BJ (cell line): ENCODE measurements at regions not wholly inside any gene's neighbourhood (a gene's known extent, or its start where the extent isn't known, plus 50 kb on each side); places are given as distances from the start of the nearest gene placed in this dataset.

Source experiments
- CTCF ChIA-PET: fragments of 350-600 bp; formaldehyde crosslinking; extraction: SDS; loops from one replicate; lab custom pipeline; 2021; ENCODE audit warnings: antibody characterized with exemption, inconsistent platforms; lab: Yijun Ruan, JAX
- POLR2A ChIA-PET: fragments of 300-600 bp; sonication (Branson Sonifier 250); formaldehyde crosslinking; extraction: SDS; loops from one replicate; lab custom pipeline; 2021; ENCODE audit warnings: antibody characterized with exemption; lab: Charles Lee
- DNase-seq: peaks from one replicate; pipeline ENCODE4 v3.0.0-alpha.2; 2011; ENCODE audit warnings: low read depth
- H3K27me3 ChIP-seq: 2 replicates; pipeline ENCODE4 v1.6.0; 2011; ENCODE audit warnings: low read length; ENCODE audit not compliant: control insufficient read depth, insufficient read depth
- H3K36me3 ChIP-seq: 2 replicates; pipeline ENCODE4 v1.5.1; 2011; ENCODE audit warnings: low read length; ENCODE audit not compliant: control insufficient read depth, insufficient read depth
- H3K4me3 ChIP-seq: 2 replicates; pipeline ENCODE4 v1.5.1; 2011; ENCODE audit warnings: low read depth, mild to moderate bottlenecking, control low read depth, low read length
- TF ChIP-seq, protein P1 (sequence below): IDR thresholded peaks from 2 replicates; pipeline ENCODE4 v1.5.1; 2011; ENCODE audit warnings: low read depth, mild to moderate bottlenecking, control low read depth, inconsistent platforms, low read length, moderate library complexity; ENCODE audit not compliant: insufficient read depth

DNA sequence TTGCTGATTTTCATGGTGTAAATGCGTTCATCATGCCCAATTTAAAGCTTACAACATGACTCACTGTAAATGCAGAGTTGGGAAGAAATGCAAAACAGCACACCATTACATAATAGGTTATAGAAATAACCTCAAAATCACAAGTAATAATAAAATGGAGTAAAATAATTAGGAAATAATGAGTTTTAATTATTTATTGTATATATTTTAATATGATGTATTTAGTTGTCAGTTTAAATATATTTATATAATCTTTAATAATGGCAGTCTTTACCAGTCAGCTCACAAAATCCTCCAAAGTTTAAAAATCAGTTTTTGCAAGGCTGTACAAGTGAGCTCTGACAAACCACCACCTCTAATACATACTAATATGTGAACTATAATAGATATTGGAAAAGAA is 180.2 kb downstream of the RND3 start:
- CTCF ChIA-PET, result no interaction called here

GRCh38 chr2:150303281-150303680 is 184.2 kb downstream of the RND3 start:
- H3K36me3 ChIP-seq, result no peaks in the 10 kb centered on the region
- no peaks in the 10 kb centered on the region for H3K27me3 ChIP-seq
- TF ChIP-seq, protein P1, sequence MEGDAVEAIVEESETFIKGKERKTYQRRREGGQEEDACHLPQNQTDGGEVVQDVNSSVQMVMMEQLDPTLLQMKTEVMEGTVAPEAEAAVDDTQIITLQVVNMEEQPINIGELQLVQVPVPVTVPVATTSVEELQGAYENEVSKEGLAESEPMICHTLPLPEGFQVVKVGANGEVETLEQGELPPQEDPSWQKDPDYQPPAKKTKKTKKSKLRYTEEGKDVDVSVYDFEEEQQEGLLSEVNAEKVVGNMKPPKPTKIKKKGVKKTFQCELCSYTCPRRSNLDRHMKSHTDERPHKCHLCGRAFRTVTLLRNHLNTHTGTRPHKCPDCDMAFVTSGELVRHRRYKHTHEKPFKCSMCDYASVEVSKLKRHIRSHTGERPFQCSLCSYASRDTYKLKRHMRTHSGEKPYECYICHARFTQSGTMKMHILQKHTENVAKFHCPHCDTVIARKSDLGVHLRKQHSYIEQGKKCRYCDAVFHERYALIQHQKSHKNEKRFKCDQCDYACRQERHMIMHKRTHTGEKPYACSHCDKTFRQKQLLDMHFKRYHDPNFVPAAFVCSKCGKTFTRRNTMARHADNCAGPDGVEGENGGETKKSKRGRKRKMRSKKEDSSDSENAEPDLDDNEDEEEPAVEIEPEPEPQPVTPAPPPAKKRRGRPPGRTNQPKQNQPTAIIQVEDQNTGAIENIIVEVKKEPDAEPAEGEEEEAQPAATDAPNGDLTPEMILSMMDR, result no peak
- no peak for DNase-seq
- ChIA-PET CTCF (no interaction called here), POLR2A (no interaction called here)
- H3K4me3 ChIP-seq, result no peak overlapping the region

More for the DNA sequence above, 180.2 kb downstream of the RND3 start:
- TF ChIP-seq, protein P1, result no peak
- Histone ChIP-seq H3K4me3 (no peak overlapping the region), H3K36me3 (no peaks in the 10 kb centered on the region), H3K27me3 (0 out of 2 replicates have a peak, but pooled peaks cover 2% of the 10 kb centered on the region)
- POLR2A ChIA-PET, result no interaction called here
- no peak for DNase-seq

- Histone ChIP-seq H3K36me3 (no peaks in the 10 kb centered on the region), H3K4me3 (no peak overlapping the region), H3K27me3 (no peaks in the 10 kb centered on the region)
- CTCF ChIA-PET, result no interaction called here
- DNase-seq, result no peak
- TF ChIP-seq, protein P1, result no peak
- POLR2A ChIA-PET, result no interaction called here
Observed at GRCh38 chr2:150298571-150299305, 188.7 kb downstream of the RND3 start.

GRCh38 chr2:150296770-150297546 is 190.5 kb downstream of the RND3 start:
- TF ChIP-seq, protein P1, result no peak
- DNase-seq, result no peak
- Histone ChIP-seq H3K36me3 (no peaks in the 10 kb centered on the region), H3K27me3 (no peaks in the 10 kb centered on the region), H3K4me3 (no peak overlapping the region)
- ChIA-PET CTCF (interaction anchor here (0.6 kb wide), 1 partner anchor 1093 kb away, joined by 3 read pairs; no protein-coding TSS in a partner anchor), POLR2A (no interaction called here)

- POLR2A ChIA-PET, result no interaction called here
- CTCF ChIA-PET, result no interaction called here
Observed at GRCh38 chr2:150295544-150295943, 191.9 kb downstream of the RND3 start.

More at GRCh38 chr2:150295544-150295943, 191.9 kb downstream of the RND3 start:
- Histone ChIP-seq H3K4me3 (no peak overlapping the region), H3K36me3 (no peaks in the 10 kb centered on the region), H3K27me3 (no peaks in the 10 kb centered on the region)
- TF ChIP-seq, protein P1, result no peak
- DNase-seq, result no peak
